HG02623 (cell line): ENCODE measurements at regions not wholly inside any gene's neighbourhood (a gene's known extent, or its start where the extent isn't known, plus 50 kb on each side); places are given as distances from the start of the nearest gene placed in this dataset.
"Not testable (repeated sequence)": the region's sequence is repeated elsewhere in the genome, so short reads cannot be mapped to it uniquely, and the experiment has no call there.

ENCODE experiments used
- ATAC-seq: cut with Tn5 transposase; IDR thresholded peaks from one replicate; pipeline ENCODE4 v1.9.1; 2021; ENCODE audit warnings: moderate library complexity; ENCODE audit not compliant: unreplicated experiment

GRCh38 chr16:88298833-88299745, 83.7 kb upstream of the ZNF469 start:
- no peak for ATAC-seq

GRCh38 chr16:88299751-88300462, 82.9 kb upstream of the ZNF469 start:
- ATAC-seq, result no peak

GRCh38 chr16:88300463-88300835, 82.3 kb upstream of the ZNF469 start:
- ATAC-seq, result no peak

GRCh38 chr16:88301431-88301830, 81.3 kb upstream of the ZNF469 start:
- ATAC-seq, result no peak

GRCh38 chr16:88301886-88302285, 80.9 kb upstream of the ZNF469 start:
- no peak for ATAC-seq

- no peak for ATAC-seq
These were observed 80.1 kb upstream of the ZNF469 start for GRCh38 chr16:88302666-88303065.

GRCh38 chr16:88303405-88303804, 79.4 kb upstream of the ZNF469 start:
- no peak for ATAC-seq

- no peak for ATAC-seq
These were observed 78.6 kb upstream of the ZNF469 start for GRCh38 chr16:88303890-88304819.

GRCh38 chr16:88305176-88305575, 77.6 kb upstream of the ZNF469 start:
- ATAC-seq, result no peak

- ATAC-seq, result no peak
These were observed 76.3 kb upstream of the ZNF469 start for GRCh38 chr16:88306411-88306810.

GRCh38 chr16:88306860-88307545, 75.8 kb upstream of the ZNF469 start:
- ATAC-seq, result no peak

- ATAC-seq, result no peak
These were observed 74.2 kb upstream of the ZNF469 start for GRCh38 chr16:88308441-88309173.

GRCh38 chr16:88309174-88309907, 73.4 kb upstream of the ZNF469 start:
- ATAC-seq, result no peak

- ATAC-seq, result no peak
These were observed 72.9 kb upstream of the ZNF469 start for GRCh38 chr16:88309908-88310265.

- ATAC-seq, result no peak
These were observed 71.8 kb upstream of the ZNF469 start for GRCh38 chr16:88310796-88311605.

GRCh38 chr16:88311860-88312259, 70.9 kb upstream of the ZNF469 start:
- ATAC-seq, result not testable (repeated sequence)

GRCh38 chr16:88312732-88313131, 70.0 kb upstream of the ZNF469 start:
- ATAC-seq, result no peak

- no peak for ATAC-seq
These were observed 67.7 kb upstream of the ZNF469 start for GRCh38 chr16:88314991-88315542.
